ENCODE measurements at regions not wholly inside any gene's neighbourhood (a gene's known extent, or its start where the extent isn't known, plus 50 kb on each side); places are given as distances from the start of the nearest gene placed in this dataset.

DNA sequence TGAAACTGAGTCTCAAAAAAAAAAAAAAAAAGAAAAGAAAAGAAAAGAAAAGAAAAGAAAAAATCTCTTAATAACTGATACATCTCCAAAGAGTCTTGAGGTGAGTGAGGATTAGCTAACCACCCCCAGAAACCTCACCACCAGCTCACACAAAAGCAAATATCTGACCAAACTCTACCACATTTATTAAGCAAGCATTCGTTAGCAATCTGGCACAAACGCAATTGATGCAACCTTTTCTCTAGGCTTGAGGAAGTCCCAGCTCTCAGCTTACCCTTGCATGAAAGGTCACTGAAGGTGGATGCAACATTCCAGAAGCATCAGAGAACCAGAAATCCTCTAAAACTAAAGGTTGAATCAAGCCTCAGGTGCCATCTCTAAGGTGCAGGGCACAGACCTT lies 231.9 kb upstream of the BCOR start:
- DNase-seq (no peak), ATAC-seq (no peak)
- TF ChIP-seq, protein P1, sequence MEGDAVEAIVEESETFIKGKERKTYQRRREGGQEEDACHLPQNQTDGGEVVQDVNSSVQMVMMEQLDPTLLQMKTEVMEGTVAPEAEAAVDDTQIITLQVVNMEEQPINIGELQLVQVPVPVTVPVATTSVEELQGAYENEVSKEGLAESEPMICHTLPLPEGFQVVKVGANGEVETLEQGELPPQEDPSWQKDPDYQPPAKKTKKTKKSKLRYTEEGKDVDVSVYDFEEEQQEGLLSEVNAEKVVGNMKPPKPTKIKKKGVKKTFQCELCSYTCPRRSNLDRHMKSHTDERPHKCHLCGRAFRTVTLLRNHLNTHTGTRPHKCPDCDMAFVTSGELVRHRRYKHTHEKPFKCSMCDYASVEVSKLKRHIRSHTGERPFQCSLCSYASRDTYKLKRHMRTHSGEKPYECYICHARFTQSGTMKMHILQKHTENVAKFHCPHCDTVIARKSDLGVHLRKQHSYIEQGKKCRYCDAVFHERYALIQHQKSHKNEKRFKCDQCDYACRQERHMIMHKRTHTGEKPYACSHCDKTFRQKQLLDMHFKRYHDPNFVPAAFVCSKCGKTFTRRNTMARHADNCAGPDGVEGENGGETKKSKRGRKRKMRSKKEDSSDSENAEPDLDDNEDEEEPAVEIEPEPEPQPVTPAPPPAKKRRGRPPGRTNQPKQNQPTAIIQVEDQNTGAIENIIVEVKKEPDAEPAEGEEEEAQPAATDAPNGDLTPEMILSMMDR (IDR thresholded peaks at IDR 0.05), result no peak
- Histone ChIP-seq H3K36me3 (ENCODE audit: low read depth) (no peaks in the 10 kb centered on the region), H3K4me1 (ENCODE audit: low read depth) (peaks cover 2% of the 10 kb centered on the region), H3K9me3 (no peaks in the 10 kb centered on the region), H3K4me3 (no peak overlapping the region)
- intact Hi-C loops (cut with DNase I, micrococcal nuclease), result no loop called here

DNA sequence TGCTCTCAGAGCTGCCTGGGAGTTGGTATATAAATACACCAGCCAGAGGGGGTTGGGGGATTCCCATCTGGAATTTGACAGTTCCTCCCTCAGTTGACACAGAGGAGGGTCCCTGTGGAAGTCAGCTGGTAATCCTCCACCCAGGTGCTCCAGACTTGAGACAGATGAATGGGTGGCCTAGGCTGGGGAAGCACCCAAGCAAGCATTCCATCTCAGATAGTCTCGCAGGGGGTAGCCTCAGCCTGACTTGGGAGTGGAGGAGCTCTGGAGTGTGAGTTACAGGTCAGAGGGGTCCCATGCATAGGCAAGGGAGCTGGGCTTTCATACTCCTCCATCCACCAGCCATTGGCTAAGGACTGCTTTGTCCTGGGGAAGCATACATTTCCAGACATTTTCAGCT lies 229.3 kb upstream of the BCOR start:
- Histone ChIP-seq H3K4me1 (ENCODE audit: low read depth) (no peaks in the 10 kb centered on the region), H3K4me3 (no peak overlapping the region), H3K36me3 (ENCODE audit: low read depth) (no peaks in the 10 kb centered on the region), H3K9me3 (no peaks in the 10 kb centered on the region)
- intact Hi-C loops (cut with DNase I, micrococcal nuclease), result no loop called here
- TF ChIP-seq, protein P1 (IDR thresholded peaks at IDR 0.05), result no peak
- DNase-seq (no peak), ATAC-seq (no peak)

DNA sequence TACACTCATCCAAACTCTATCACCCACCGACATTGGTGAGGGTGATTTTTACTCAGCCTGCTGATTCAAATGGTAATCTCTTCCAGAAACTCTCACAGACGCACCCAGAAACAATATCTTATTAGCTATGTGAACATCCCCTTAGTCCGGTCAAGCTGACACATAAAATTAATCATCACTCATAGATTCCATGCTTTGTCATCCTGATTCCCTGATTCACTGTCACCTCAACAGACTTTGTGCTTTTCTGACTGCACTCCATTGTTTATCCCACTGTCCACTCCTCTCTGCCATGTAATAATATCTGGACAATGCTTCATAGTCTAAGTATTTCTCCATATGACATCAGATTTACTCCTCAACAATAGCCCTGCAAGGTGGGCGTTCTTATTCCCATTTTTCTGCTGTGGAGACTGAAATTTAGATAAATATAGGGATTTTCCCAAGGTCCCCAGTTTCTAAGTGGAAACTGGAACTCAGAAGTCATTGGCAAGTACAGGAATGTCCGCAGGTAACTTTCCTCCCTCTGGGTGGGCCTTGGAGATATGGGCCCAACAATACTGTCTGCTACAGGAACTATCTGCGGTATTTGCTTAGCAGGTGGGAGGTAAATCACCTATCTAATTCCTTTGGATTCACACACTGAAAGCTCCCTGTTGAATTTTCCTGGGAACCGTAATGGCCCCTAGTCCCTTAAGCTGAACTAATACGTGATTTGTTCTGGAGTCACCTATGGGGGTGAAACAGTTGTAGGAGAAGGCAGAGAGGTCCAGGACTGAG lies 228.6 kb upstream of the BCOR start:
- Histone ChIP-seq H3K4me3 (no peak overlapping the region), H3K9me3 (no peaks in the 10 kb centered on the region), H3K4me1 (ENCODE audit: low read depth) (no peaks in the 10 kb centered on the region), H3K36me3 (ENCODE audit: low read depth) (no peaks in the 10 kb centered on the region)
- no peak for DNase-seq
- ATAC-seq, result no peak
- intact Hi-C loops (cut with DNase I, micrococcal nuclease), result no loop called here
- TF ChIP-seq, protein P1 (IDR thresholded peaks at IDR 0.05), result no peak

DNA sequence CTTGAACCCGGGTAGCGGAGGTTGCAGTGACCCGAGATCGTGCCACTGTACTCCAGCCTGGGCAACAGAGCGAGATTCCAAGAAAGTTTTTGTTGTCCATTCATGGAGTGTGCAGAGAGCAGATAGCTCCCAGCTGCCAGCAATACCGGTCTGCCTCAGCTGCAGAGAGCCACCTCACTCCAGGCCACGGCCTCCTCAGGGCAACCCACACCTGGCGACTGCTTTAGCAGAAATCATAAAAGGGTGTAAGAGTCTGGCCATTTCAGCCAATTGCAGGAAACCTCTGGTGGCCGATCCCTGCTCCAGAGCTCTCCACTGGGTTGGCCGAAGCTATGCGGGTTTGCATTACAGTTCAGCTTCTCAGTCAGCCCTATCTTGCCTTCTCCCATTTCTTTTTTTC lies 227.4 kb upstream of the BCOR start:
- DNase-seq, result no peak
- TF ChIP-seq, protein P1 (IDR thresholded peaks at IDR 0.05), result no peak
- no peak for ATAC-seq
- Histone ChIP-seq H3K4me3 (no peak overlapping the region), H3K9me3 (no peaks in the 10 kb centered on the region), H3K36me3 (ENCODE audit: low read depth) (no peaks in the 10 kb centered on the region), H3K4me1 (ENCODE audit: low read depth) (no peaks in the 10 kb centered on the region)
- intact Hi-C loops (cut with DNase I, micrococcal nuclease), result no loop called here

DNA sequence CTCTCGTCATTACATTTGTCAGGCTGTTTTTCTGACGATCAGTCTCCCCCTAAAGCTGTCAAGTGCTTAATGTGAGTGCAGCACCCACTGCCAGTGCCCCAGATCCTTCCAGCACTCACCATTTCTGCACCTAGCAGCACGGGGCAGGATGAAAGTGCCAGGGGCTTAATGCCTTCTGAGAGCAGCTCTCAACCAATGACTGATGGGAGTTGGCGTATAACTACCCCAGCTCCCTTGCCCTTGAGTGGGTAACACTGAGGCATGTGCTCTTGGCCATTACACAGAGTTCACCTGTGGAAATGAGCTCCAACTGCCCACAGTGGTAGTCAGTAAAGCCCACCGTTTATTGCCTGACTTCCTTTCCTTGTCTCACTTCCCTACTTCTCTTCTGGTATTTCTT lies 226.2 kb upstream of the BCOR start:
- H3K9me3 ChIP-seq, result no peaks in the 10 kb centered on the region
- TF ChIP-seq, protein P1 (IDR thresholded peaks at IDR 0.05), result no peak
- intact Hi-C loops (cut with DNase I, micrococcal nuclease), result no loop called here
- no peak for ATAC-seq
- H3K4me3 ChIP-seq, result no peak overlapping the region
- no peaks in the 10 kb centered on the region for H3K36me3 ChIP-seq (ENCODE audit: low read depth)
- DNase-seq, result no peak
- no peaks in the 10 kb centered on the region for H3K4me1 ChIP-seq (ENCODE audit: low read depth)

DNA sequence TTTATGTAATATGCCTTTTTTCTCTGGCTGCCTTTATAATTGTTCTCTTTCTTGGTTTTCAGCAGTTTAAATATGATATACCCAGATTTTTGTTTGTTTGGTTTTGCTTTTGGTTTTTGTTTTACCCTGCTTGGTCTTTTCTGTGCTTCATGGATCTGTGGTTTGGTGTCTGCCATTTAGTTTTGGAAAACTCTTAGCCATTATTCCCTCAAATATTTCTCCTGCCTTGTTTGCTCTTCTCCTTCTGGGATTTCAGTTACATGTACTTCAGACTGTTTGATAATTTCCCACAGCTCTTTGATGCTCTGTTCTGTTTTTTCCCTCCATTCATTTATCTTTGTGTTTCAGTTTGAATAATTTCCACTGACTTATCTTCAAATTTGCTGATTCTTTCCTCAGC lies 223.1 kb upstream of the BCOR start:
- no peak for DNase-seq
- Histone ChIP-seq H3K4me3 (no peak overlapping the region), H3K36me3 (ENCODE audit: low read depth) (no peaks in the 10 kb centered on the region), H3K4me1 (ENCODE audit: low read depth) (no peaks in the 10 kb centered on the region), H3K9me3 (no peaks in the 10 kb centered on the region)
- TF ChIP-seq, protein P1 (IDR thresholded peaks at IDR 0.05), result no peak
- intact Hi-C loops (cut with DNase I, micrococcal nuclease), result no loop called here
- no peak for ATAC-seq
